Fibroblast of pulmonary artery (primary cell): ENCODE measurements at regions not wholly inside any gene's neighbourhood (a gene's known extent, or its start where the extent isn't known, plus 50 kb on each side); places are given as distances from the start of the nearest gene placed in this dataset.

Source experiments
- DNase-seq: peaks from one replicate; pipeline ENCODE4 v3.0.0-alpha.2; 2010; ENCODE audit warnings: low read depth
- H3K4me3 ChIP-seq: replicated peaks from 2 replicates; pipeline ENCODE4 v1.5.1; 2011; ENCODE audit warnings: low read depth, mild to moderate bottlenecking, control low read depth, low read length, moderate library complexity
- CTCF ChIP-seq: IDR thresholded peaks from 2 replicates; pipeline ENCODE4 v1.5.1; 2011; ENCODE audit warnings: mild to moderate bottlenecking, control low read depth, low read length, inconsistent platforms; ENCODE audit errors: missing control alignments

- no peak for DNase-seq
- H3K4me3 ChIP-seq, result no peak overlapping the region
- no peak for TF ChIP-seq CTCF
Observed at GRCh38 chr22:22976033-22976922, 88.7 kb downstream of the IGLL5 start.

GRCh38 chr22:22977479-22978200 is 90.0 kb downstream of the IGLL5 start:
- no peak for TF ChIP-seq CTCF

GRCh38 chr22:22978637-22979036 is 91.0 kb downstream of the IGLL5 start:
- TF ChIP-seq CTCF, result no peak
- H3K4me3 ChIP-seq, result no peak overlapping the region
- no peak for DNase-seq

More at GRCh38 chr22:22977479-22978200, 90.0 kb downstream of the IGLL5 start:
- no peak overlapping the region for H3K4me3 ChIP-seq
- no peak for DNase-seq

GRCh38 chr22:22979121-22979724 is 91.1 kb upstream of the GNAZ start:
- no peak for DNase-seq
- no peak for TF ChIP-seq CTCF
- H3K4me3 ChIP-seq, result no peak overlapping the region

- TF ChIP-seq CTCF, result no peak
- no peak overlapping the region for H3K4me3 ChIP-seq
- no peak for DNase-seq
Observed at GRCh38 chr22:22979954-22980353, 90.4 kb upstream of the GNAZ start.

GRCh38 chr22:22981670-22982571 is 88.4 kb upstream of the GNAZ start:
- H3K4me3 ChIP-seq, result no peak overlapping the region
- TF ChIP-seq CTCF, result no peak
- DNase-seq, result no peak
